ENCODE measurements at regions not wholly inside any gene's neighbourhood (a gene's known extent, or its start where the extent isn't known, plus 50 kb on each side); places are given as distances from the start of the nearest gene placed in this dataset.

DNA sequence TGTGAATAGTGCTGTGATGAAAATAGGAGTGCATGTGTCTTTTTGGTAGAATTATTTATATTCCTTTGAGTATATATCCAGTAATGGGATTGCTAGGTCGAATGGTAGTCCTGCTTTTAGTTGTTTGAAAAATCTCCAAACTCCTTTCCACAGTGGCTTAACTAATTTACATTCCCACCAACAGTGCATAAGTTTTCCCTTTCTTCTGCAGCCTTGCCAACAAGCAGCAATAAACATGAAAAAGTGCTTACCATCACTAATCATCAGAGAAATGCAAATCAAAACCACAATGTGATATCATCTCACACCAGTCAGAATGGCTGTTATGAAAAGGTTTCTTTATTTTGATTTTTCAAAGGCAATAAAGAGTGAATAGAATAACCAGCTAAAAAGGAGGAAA is 1105.9 kb downstream of the NAALADL2 start:
- TF ChIP-seq EZH2 (IDR thresholded peaks at IDR 0.05) (no peak), POLR2AphosphoS5 (IDR thresholded peaks at IDR 0.05; ENCODE audit: borderline replicate concordance, low read depth, low read length) (no peak)
